ENCODE measurements at regions not wholly inside any gene's neighbourhood (a gene's known extent, or its start where the extent isn't known, plus 50 kb on each side); places are given as distances from the start of the nearest gene placed in this dataset.

GRCh38 chr12:91662021-91662420 is 479.4 kb upstream of the DCN start:
- no peak for DNase-seq (ENCODE audit: extremely low read depth, low read depth)
- no peak for TF ChIP-seq CTCF (IDR thresholded peaks at IDR 0.05; ENCODE audit: low read depth, low read length)

GRCh38 chr12:91657032-91657431 is 474.4 kb upstream of the DCN start:
- no peak for DNase-seq (ENCODE audit: extremely low read depth, low read depth)
- no peak for TF ChIP-seq CTCF (IDR thresholded peaks at IDR 0.05; ENCODE audit: low read depth, low read length)

GRCh38 chr12:91655966-91656365 is 473.3 kb upstream of the DCN start:
- no peak for DNase-seq (ENCODE audit: extremely low read depth, low read depth)
- TF ChIP-seq CTCF (IDR thresholded peaks at IDR 0.05; ENCODE audit: low read depth, low read length), result no peak

GRCh38 chr12:91654087-91654486 is 471.5 kb upstream of the DCN start:
- TF ChIP-seq CTCF (IDR thresholded peaks at IDR 0.05; ENCODE audit: low read depth, low read length), result no peak
- DNase-seq (ENCODE audit: extremely low read depth, low read depth), result no peak

- TF ChIP-seq CTCF (IDR thresholded peaks at IDR 0.05; ENCODE audit: low read depth, low read length), result no peak
- no peak for DNase-seq (ENCODE audit: extremely low read depth, low read depth)
These were observed 469.1 kb upstream of the DCN start for GRCh38 chr12:91651728-91652127.

- TF ChIP-seq CTCF (IDR thresholded peaks at IDR 0.05; ENCODE audit: low read depth, low read length), result no peak
- DNase-seq (ENCODE audit: extremely low read depth, low read depth), result no peak
These were observed 461.1 kb upstream of the DCN start for GRCh38 chr12:91643763-91644162.

- DNase-seq (ENCODE audit: extremely low read depth, low read depth), result no peak
- no peak for TF ChIP-seq CTCF (IDR thresholded peaks at IDR 0.05; ENCODE audit: low read depth, low read length)
These were observed 457.4 kb upstream of the DCN start for GRCh38 chr12:91640021-91640420.
